HepG2 (cell line): ENCODE measurements at regions not wholly inside any gene's neighbourhood (a gene's known extent, or its start where the extent isn't known, plus 50 kb on each side); places are given as distances from the start of the nearest gene placed in this dataset.

Source experiments
- ZNF747 ChIP-seq: sonication (generic); formaldehyde crosslinking; IDR thresholded peaks from 2 replicates; pipeline ENCODE4 v1.8.1; 2023; ENCODE audit warnings: missing genetic modification reagents, mild to moderate bottlenecking, borderline replicate concordance

DNA sequence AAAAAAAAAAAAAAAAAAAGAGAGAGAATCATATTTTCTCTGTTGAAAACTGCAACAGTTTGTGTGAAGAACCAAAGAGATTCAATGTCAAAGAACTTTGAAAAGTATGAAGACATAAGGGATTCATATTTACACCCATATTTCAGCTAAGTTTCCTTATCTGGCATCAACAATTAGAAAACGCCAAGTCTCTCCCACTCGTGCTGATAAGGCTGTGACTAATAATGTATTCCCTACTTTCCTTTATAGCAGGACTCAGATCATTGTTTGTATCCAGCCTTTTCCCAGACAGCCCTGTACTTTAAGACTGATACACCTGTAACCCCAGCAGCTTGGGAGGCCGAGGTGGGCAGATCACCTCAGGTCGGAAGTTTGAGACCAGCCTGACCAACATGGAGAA, 54.1 kb upstream of the STK32A start (continued):
- TF ChIP-seq ZNF747 (CRISPR knock-in tag): no peak
